ENCODE measurements at regions not wholly inside any gene's neighbourhood (a gene's known extent, or its start where the extent isn't known, plus 50 kb on each side); places are given as distances from the start of the nearest gene placed in this dataset.

DNA sequence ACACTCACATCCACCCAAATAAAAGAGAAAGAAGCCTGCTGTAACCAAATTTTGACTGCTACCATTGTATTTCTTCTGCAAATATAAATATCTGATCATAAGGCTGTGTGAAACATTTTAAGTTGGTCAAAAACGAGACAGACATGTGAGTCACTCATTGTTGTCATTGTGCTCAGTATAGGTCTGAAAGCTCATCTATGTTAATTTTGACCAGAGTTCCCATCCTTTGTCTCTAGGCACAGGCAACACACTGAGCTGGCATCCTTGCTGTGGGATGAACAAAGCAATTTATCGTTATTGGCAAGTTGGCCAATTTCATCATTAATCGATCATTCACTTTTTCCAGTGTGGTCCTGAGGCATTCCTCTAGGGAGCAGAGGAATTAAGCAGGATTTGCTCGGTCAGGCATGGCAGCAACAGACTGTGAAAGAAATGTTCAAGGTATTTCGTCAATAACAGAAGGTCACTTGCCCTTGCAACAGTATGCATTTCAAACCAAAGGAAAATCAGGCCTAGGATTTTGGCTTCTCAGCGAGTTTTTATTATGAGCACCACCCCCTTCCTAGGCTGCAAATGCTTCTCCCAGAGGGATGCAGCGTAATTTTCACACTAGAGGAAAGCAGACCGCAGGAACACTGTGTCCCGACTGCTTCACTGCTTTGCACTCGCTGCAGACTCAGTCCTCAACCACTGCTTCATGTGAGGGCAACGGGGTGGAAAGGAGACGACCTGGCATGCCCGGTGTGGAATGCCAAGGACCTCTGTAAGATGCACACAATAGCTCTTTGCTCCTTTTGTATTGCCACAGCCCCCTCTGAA, 87.9 kb upstream of the SMYD2 start:
- Histone ChIP-seq H3K4me3 (no peak overlapping the region), H3K36me3 (ENCODE audit: low read depth) (no peaks in the 10 kb centered on the region), H4K20me1 (ENCODE audit: insufficient read depth) (no peaks in the 10 kb centered on the region), H2AFZ (no peak overlapping the region), H3K79me2 (ENCODE audit: low read depth) (no peaks in the 10 kb centered on the region), H3K27me3 (ENCODE audit: insufficient read depth, low read depth) (no peaks in the 10 kb centered on the region), H3K27ac (no peak overlapping the region), H3K9me3 (ENCODE audit: insufficient read depth, low read depth) (no peaks in the 10 kb centered on the region), H3F3A (ENCODE audit: insufficient read depth, low read depth) (no peaks in the 10 kb centered on the region), H3K9me2 (ENCODE audit: insufficient read depth) (no peaks in the 10 kb centered on the region), H3K4me2 (no peak overlapping the region), H3K4me1 (replicated peaks; ENCODE audit: insufficient read depth) (no peaks in the 10 kb centered on the region)
- TF ChIP-seq, protein P1, sequence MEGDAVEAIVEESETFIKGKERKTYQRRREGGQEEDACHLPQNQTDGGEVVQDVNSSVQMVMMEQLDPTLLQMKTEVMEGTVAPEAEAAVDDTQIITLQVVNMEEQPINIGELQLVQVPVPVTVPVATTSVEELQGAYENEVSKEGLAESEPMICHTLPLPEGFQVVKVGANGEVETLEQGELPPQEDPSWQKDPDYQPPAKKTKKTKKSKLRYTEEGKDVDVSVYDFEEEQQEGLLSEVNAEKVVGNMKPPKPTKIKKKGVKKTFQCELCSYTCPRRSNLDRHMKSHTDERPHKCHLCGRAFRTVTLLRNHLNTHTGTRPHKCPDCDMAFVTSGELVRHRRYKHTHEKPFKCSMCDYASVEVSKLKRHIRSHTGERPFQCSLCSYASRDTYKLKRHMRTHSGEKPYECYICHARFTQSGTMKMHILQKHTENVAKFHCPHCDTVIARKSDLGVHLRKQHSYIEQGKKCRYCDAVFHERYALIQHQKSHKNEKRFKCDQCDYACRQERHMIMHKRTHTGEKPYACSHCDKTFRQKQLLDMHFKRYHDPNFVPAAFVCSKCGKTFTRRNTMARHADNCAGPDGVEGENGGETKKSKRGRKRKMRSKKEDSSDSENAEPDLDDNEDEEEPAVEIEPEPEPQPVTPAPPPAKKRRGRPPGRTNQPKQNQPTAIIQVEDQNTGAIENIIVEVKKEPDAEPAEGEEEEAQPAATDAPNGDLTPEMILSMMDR (conservative IDR thresholded peaks at IDR 0.05), result no peak
- no peak for TF ChIP-seq EZH2 (IDR thresholded peaks at IDR 0.05; ENCODE audit: low read depth)
- no peak for DNase-seq
- ChIA-PET POLR2A (ENCODE audit: unreplicated experiment) (no interaction called here), CTCF (no interaction called here)
- intact Hi-C loops (cut with micrococcal nuclease; ENCODE audit: unreplicated experiment), result no loop called here
- no TSS peak for BruUV-seq (replicated peaks)

DNA sequence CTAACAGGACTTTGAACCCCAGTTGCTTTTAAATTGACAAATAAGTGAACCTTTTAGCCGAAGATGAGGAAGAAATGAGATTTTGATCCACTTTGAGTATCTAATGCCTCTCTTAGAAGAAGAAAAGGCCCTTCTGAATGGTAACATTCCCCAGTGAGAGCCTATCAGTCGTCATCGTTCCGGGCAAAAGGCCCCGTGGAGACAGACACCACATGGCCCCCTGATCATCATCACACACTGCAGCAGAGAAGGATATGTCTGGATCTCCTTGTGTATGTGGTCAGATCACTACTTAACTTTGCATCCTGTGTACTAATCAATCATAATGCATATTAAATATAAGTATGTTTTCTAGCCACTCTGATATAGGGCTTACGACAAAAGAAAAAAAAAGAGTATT, 87.3 kb upstream of the SMYD2 start:
- intact Hi-C loops (cut with micrococcal nuclease; ENCODE audit: unreplicated experiment), result no loop called here

DNA sequence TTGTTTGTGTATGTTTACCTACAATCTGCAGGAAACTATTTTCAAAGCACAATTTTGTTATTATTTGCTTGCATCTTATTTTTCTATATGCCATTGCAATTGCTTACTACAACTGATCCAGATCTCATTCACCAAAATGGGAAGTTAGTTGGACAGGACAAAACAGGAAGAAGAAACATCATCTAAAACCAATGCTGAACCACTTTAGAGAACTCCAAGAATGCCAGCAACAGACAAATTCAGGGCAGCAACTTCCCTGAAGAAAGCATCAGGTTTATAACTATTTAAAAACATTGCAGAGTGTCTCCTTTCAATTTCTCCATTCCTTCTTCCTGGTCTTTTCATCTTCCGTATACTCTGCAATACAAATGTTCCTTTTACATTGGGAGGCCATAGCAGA, 82.4 kb upstream of the SMYD2 start:
- ChIA-PET CTCF (no interaction called here), POLR2A (ENCODE audit: unreplicated experiment) (no interaction called here)
- H3K27ac ChIP-seq, result no peak overlapping the region
- H3K9me2 ChIP-seq (ENCODE audit: insufficient read depth), result no peaks in the 10 kb centered on the region
- H3K4me2 ChIP-seq, result no peak overlapping the region
- BruUV-seq (replicated peaks), result no TSS peak
- DNase-seq, result no peak
- no peaks in the 10 kb centered on the region for H3K27me3 ChIP-seq (ENCODE audit: insufficient read depth, low read depth)
- TF ChIP-seq, protein P1 (conservative IDR thresholded peaks at IDR 0.05), result no peak
- no peak for TF ChIP-seq EZH2 (IDR thresholded peaks at IDR 0.05; ENCODE audit: low read depth)
- no peaks in the 10 kb centered on the region for H3F3A ChIP-seq (ENCODE audit: insufficient read depth, low read depth)
- no peaks in the 10 kb centered on the region for H3K4me1 ChIP-seq (replicated peaks; ENCODE audit: insufficient read depth)
- H2AFZ ChIP-seq, result no peak overlapping the region
- H4K20me1 ChIP-seq (ENCODE audit: insufficient read depth), result no peaks in the 10 kb centered on the region; the same call in 1 of the 2 replicates
- no peak overlapping the region for H3K4me3 ChIP-seq
- intact Hi-C loops (cut with micrococcal nuclease; ENCODE audit: unreplicated experiment), result no loop called here
- no peaks in the 10 kb centered on the region for H3K79me2 ChIP-seq (ENCODE audit: low read depth)
- H3K9me3 ChIP-seq (ENCODE audit: insufficient read depth, low read depth), result no peaks in the 10 kb centered on the region
- no peaks in the 10 kb centered on the region for H3K36me3 ChIP-seq (ENCODE audit: low read depth)

More for the DNA sequence above, 87.3 kb upstream of the SMYD2 start:
- Histone ChIP-seq H3K27ac (no peak overlapping the region), H3K9me3 (ENCODE audit: insufficient read depth, low read depth) (no peaks in the 10 kb centered on the region), H3K27me3 (ENCODE audit: insufficient read depth, low read depth) (no peaks in the 10 kb centered on the region), H3K79me2 (ENCODE audit: low read depth) (no peaks in the 10 kb centered on the region), H3K4me3 (no peak overlapping the region), H3F3A (ENCODE audit: insufficient read depth, low read depth) (no peaks in the 10 kb centered on the region), H3K9me2 (ENCODE audit: insufficient read depth) (no peaks in the 10 kb centered on the region), H3K36me3 (ENCODE audit: low read depth) (no peaks in the 10 kb centered on the region), H3K4me2 (no peak overlapping the region), H3K4me1 (replicated peaks; ENCODE audit: insufficient read depth) (no peaks in the 10 kb centered on the region), H4K20me1 (ENCODE audit: insufficient read depth) (no peaks in the 10 kb centered on the region), H2AFZ (no peak overlapping the region)
- ChIA-PET CTCF (no interaction called here), POLR2A (ENCODE audit: unreplicated experiment) (no interaction called here)
- TF ChIP-seq EZH2 (IDR thresholded peaks at IDR 0.05; ENCODE audit: low read depth), result no peak
- TF ChIP-seq, protein P1 (conservative IDR thresholded peaks at IDR 0.05), result no peak
- no peak for DNase-seq
- BruUV-seq (replicated peaks), result no TSS peak
